ENCODE measurements at regions not wholly inside any gene's neighbourhood (a gene's known extent, or its start where the extent isn't known, plus 50 kb on each side); places are given as distances from the start of the nearest gene placed in this dataset.

DNA sequence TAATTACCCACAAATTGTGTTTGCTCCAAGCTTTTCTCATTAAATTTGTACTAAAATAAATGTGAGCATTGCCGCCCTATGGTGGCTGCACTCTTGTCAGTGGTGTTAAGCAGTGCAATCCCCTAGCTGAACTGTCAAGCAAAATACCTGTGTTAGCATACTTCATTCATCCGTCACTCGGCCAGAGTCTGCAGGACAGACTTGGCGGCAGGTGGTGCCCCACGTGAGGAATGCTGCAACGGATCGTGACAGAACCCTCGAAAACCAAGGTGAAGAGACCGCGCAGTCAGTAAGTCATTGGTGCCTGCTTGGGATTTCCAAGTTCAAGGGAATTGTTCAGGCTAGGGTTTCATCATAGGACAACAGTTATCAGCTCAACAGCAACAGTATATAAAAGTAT lies 1592.1 kb upstream of the TENM4 start:
- TF ChIP-seq, protein P1, sequence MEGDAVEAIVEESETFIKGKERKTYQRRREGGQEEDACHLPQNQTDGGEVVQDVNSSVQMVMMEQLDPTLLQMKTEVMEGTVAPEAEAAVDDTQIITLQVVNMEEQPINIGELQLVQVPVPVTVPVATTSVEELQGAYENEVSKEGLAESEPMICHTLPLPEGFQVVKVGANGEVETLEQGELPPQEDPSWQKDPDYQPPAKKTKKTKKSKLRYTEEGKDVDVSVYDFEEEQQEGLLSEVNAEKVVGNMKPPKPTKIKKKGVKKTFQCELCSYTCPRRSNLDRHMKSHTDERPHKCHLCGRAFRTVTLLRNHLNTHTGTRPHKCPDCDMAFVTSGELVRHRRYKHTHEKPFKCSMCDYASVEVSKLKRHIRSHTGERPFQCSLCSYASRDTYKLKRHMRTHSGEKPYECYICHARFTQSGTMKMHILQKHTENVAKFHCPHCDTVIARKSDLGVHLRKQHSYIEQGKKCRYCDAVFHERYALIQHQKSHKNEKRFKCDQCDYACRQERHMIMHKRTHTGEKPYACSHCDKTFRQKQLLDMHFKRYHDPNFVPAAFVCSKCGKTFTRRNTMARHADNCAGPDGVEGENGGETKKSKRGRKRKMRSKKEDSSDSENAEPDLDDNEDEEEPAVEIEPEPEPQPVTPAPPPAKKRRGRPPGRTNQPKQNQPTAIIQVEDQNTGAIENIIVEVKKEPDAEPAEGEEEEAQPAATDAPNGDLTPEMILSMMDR (IDR thresholded peaks at IDR 0.05) = no peak
- no peak for TF ChIP-seq ZFX (IDR thresholded peaks at IDR 0.05; ENCODE audit: borderline replicate concordance)
